ENCODE measurements at regions not wholly inside any gene's neighbourhood (a gene's known extent, or its start where the extent isn't known, plus 50 kb on each side); places are given as distances from the start of the nearest gene placed in this dataset.

GRCh38 chr5:171568389-171568788 lies 148.9 kb downstream of the FGF18 start:
- no peak overlapping the region for H2AFZ ChIP-seq (replicated peaks; ENCODE audit: low read length, poor library complexity)
- WGBS, 2 experiments (ENCODE audit: extremely low coverage in 2 of 2, insufficient read length in 1 of 2), result 14% methylated on average over 1 of the region's 1 CpG; no CpG with 5 or more reads in 1 of the 2 experiments
- no peaks in the 10 kb centered on the region for H3K79me1 ChIP-seq (ENCODE audit: low read depth in 1 of 2, low read length in 2 of 2)
- no peak overlapping the region for H3K23ac ChIP-seq (ENCODE audit: low read depth, low read length)
- POLR2A ChIA-PET (ENCODE audit: unreplicated experiment), result no interaction called here
- H3K36me3 ChIP-seq (ENCODE audit: control insufficient read depth, insufficient read depth, low read length), result no peaks in the 10 kb centered on the region
- intact Hi-C loops (cut with micrococcal nuclease) (no loop called here), in situ Hi-C loops (cut with MboI; ENCODE audit: low sequenced_read_pairs) (no loop called here), dilution Hi-C loops (cut with HindIII; ENCODE audit: low sequenced_read_pairs, unreplicated experiment) (no loop called here)
- no peak overlapping the region for H3K9ac ChIP-seq (ENCODE audit: low read depth, low read length)
- no peak overlapping the region for H4K91ac ChIP-seq (ENCODE audit: insufficient read depth, low read depth, low read length)
- no peak overlapping the region for H2BK15ac ChIP-seq (ENCODE audit: low read depth, low read length)
- H3K4me1 ChIP-seq (ENCODE audit: control insufficient read depth, insufficient read depth, low read length), result no peaks in the 10 kb centered on the region; the same call in 1 of the 2 replicates
- no peak overlapping the region for H2BK20ac ChIP-seq (ENCODE audit: low read depth, low read length)
- H2AK9ac ChIP-seq (replicated peaks; ENCODE audit: low read depth, low read length, poor library complexity), result no peak overlapping the region
- no peak overlapping the region for H2BK5ac ChIP-seq (ENCODE audit: low read depth, low read length, poor library complexity, severe bottlenecking)
- ATAC-seq (ENCODE audit: low read depth) (no peak), DNase-seq (no peak)
- H3K27ac ChIP-seq (ENCODE audit: insufficient read depth, low read length), result no peak overlapping the region
- H3K14ac ChIP-seq (replicated peaks; ENCODE audit: low read depth, low read length), result no peak overlapping the region
- TF ChIP-seq POLR2A (IDR thresholded peaks at IDR 0.05; ENCODE audit: low read depth, low read length) (no peak), RAD21 (IDR thresholded peaks at IDR 0.05; ENCODE audit: low read length) (no peak), CHD1 (IDR thresholded peaks at IDR 0.05; ENCODE audit: low read depth, low read length) (no peak), RCOR1 (IDR thresholded peaks at IDR 0.05; ENCODE audit: insufficient replicate concordance, low read length) (no peak), CEBPB (IDR thresholded peaks at IDR 0.05; ENCODE audit: low read depth, low read length) (no peak), MAZ (IDR thresholded peaks at IDR 0.05; ENCODE audit: borderline replicate concordance, low read depth, low read length) (no peak), RFX5 (IDR thresholded peaks at IDR 0.05; ENCODE audit: low read depth, low read length) (no peak), CTCF (conservative IDR thresholded peaks at IDR 0.05; ENCODE audit: low read depth, low read length) (no peak), NFE2L2 (IDR thresholded peaks at IDR 0.05; ENCODE audit: low read depth, low read length) (no peak), USF2 (IDR thresholded peaks at IDR 0.05; ENCODE audit: low read depth, low read length) (no peak), MAFK (IDR thresholded peaks at IDR 0.05; ENCODE audit: low read depth, low read length) (no peak), ELK1 (IDR thresholded peaks at IDR 0.05; ENCODE audit: borderline replicate concordance, low read depth, low read length) (no peak), SMC3 (IDR thresholded peaks at IDR 0.05; ENCODE audit: low read depth, low read length) (no peak), FOS (IDR thresholded peaks at IDR 0.05; ENCODE audit: low read depth, low read length) (no peak), BHLHE40 (IDR thresholded peaks at IDR 0.05; ENCODE audit: low read depth, low read length) (no peak), MXI1 (IDR thresholded peaks at IDR 0.05; ENCODE audit: borderline replicate concordance, low read depth, low read length) (no peak)
- BruUV-seq (replicated peaks), result no TSS peak
- no peaks in the 10 kb centered on the region; the same call in 1 of the 2 replicates for H3K9me1 ChIP-seq (ENCODE audit: insufficient read depth, low read length)
- no peaks in the 10 kb centered on the region for H4K20me1 ChIP-seq (ENCODE audit: insufficient read depth, low read length)
- no peak overlapping the region for H3K56ac ChIP-seq (ENCODE audit: extremely low read depth, insufficient read depth, low read length)
- no peak overlapping the region for H3K4ac ChIP-seq (ENCODE audit: low read depth, low read length)
- no peak overlapping the region for H3K4me3 ChIP-seq (ENCODE audit: insufficient read depth, low read depth, low read length)
- peaks cover 4% of the 10 kb centered on the region; the same call in 1 of the 2 replicates for H3K27me3 ChIP-seq (ENCODE audit: control insufficient read depth, insufficient read depth, low read length)
- no peak overlapping the region for H4K5ac ChIP-seq (ENCODE audit: low read depth, low read length)
- no peak overlapping the region for H2AK5ac ChIP-seq (ENCODE audit: low read depth, low read length)
- H3K4me2 ChIP-seq (ENCODE audit: low read depth, low read length), result no peak overlapping the region
- no peaks in the 10 kb centered on the region for H3K9me3 ChIP-seq (ENCODE audit: control insufficient read depth, insufficient read depth, low read length)
- CTCF ChIA-PET, result no interaction called here
- no peak overlapping the region for H3K18ac ChIP-seq (ENCODE audit: low read depth, low read length)
- no peak overlapping the region for H4K8ac ChIP-seq (ENCODE audit: low read depth in 2 of 2, low read length in 2 of 2)
- H2BK120ac ChIP-seq (ENCODE audit: low read depth, low read length), result no peak overlapping the region
